ENCODE measurements at regions not wholly inside any gene's neighbourhood (a gene's known extent, or its start where the extent isn't known, plus 50 kb on each side); places are given as distances from the start of the nearest gene placed in this dataset.

DNA sequence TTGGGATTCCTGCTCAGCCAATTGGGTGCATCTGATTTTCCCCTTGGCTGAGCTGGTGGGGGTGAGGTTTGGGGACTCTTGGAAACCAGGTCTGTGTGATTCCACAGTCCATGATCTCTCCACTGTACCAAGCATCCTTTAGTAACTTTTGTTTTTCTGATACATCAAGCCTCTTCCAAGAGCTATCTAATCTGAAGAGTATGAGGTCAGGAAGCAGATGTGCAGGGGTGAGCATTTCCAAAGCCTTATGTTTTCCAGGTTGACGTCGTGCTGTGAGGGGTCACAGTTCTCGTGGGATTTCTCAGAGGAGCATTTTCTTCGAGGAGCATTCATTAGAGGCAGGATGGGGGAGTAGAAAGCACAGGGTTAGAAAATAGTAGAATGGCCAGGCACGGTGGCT, 95.3 kb downstream of the KLF4 start:
- Histone ChIP-seq H4K20me1 (ENCODE audit: insufficient read depth, low read length) (no peaks in the 10 kb centered on the region), H3K4me3 (ENCODE audit: low read depth, low read length, poor library complexity, severe bottlenecking) (no peak overlapping the region), H2AFZ (ENCODE audit: low read length) (no peak overlapping the region), H3K27ac (ENCODE audit: low read depth, low read length, poor library complexity, severe bottlenecking) (no peak overlapping the region), H3K36me3 (ENCODE audit: insufficient read depth, low read length) (no peaks in the 10 kb centered on the region), H3K9me2 (ENCODE audit: insufficient read depth, low read length) (no peaks in the 10 kb centered on the region), H3K4me1 (ENCODE audit: insufficient read depth, low read length, poor library complexity, severe bottlenecking) (no peaks in the 10 kb centered on the region), H3K79me2 (ENCODE audit: insufficient read depth, low read depth, low read length) (no peaks in the 10 kb centered on the region), H3K9me3 (ENCODE audit: low read length) (no peaks in the 10 kb centered on the region), H3K4me2 (ENCODE audit: low read length) (no peak overlapping the region)
- DNase-seq (ENCODE audit: low spot score), result no peak
- intact Hi-C loops (cut with micrococcal nuclease; ENCODE audit: unreplicated experiment), result no loop called here
- no peak for TF ChIP-seq EZH2phosphoT487 (IDR thresholded peaks at IDR 0.05; ENCODE audit: borderline replicate concordance, low read depth, low read length)
- TF ChIP-seq, protein P1, sequence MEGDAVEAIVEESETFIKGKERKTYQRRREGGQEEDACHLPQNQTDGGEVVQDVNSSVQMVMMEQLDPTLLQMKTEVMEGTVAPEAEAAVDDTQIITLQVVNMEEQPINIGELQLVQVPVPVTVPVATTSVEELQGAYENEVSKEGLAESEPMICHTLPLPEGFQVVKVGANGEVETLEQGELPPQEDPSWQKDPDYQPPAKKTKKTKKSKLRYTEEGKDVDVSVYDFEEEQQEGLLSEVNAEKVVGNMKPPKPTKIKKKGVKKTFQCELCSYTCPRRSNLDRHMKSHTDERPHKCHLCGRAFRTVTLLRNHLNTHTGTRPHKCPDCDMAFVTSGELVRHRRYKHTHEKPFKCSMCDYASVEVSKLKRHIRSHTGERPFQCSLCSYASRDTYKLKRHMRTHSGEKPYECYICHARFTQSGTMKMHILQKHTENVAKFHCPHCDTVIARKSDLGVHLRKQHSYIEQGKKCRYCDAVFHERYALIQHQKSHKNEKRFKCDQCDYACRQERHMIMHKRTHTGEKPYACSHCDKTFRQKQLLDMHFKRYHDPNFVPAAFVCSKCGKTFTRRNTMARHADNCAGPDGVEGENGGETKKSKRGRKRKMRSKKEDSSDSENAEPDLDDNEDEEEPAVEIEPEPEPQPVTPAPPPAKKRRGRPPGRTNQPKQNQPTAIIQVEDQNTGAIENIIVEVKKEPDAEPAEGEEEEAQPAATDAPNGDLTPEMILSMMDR (conservative IDR thresholded peaks at IDR 0.05; ENCODE audit: low read length), result no peak
- ChIA-PET POLR2A (no interaction called here), CTCF (ENCODE audit: unreplicated experiment) (no interaction called here)
- BruUV-seq (replicated peaks), result no TSS peak

DNA sequence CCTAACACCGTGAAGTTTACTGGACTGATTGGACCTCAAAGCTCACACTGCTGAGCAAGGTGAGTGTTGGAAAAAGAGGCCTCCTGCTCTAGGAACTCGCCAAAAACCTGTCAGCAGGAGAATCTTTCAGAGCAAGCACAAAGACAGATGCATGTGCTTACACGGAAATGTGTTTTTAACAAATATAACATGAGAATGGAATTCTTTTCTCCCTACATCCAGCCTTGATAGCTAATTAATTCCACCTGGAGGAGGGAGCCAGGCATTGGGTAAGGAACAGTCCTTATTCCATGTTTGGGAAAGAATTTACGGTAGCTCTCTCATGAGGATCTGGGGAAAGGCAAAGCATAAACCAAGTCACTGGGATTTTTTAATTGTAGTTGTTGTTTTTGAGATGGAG, 98.8 kb downstream of the KLF4 start:
- intact Hi-C loops (cut with micrococcal nuclease; ENCODE audit: unreplicated experiment), result no loop called here

DNA sequence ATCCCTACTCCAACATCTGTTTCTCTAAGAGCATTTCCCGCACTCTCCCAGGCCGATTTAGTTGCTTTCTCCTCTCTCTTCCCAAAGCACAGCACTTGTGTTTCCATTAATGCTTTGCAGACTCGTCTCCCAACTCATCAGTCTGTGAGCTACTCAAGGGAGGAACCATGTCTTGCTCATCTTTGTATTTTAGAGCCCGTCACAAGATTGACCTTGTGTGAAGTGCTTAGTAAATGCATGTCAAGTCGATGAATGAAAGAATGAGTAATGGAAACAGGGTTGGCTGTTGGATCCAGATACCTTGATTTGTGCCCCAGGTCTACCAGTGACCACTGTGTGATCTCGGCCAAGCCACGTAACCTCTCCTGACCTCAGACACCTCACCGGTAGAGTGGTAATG, 99.3 kb downstream of the KLF4 start:
- H3K27ac ChIP-seq (ENCODE audit: low read depth, low read length, poor library complexity, severe bottlenecking), result no peak overlapping the region
- CTCF ChIA-PET (ENCODE audit: unreplicated experiment), result no interaction called here
- no peaks in the 10 kb centered on the region for H4K20me1 ChIP-seq (ENCODE audit: insufficient read depth, low read length)
- BruUV-seq (replicated peaks), result no TSS peak
- intact Hi-C loops (cut with micrococcal nuclease; ENCODE audit: unreplicated experiment), result no loop called here
- DNase-seq (ENCODE audit: low spot score), result no peak
- no peaks in the 10 kb centered on the region for H3K79me2 ChIP-seq (ENCODE audit: insufficient read depth, low read depth, low read length)
- H3K4me1 ChIP-seq (ENCODE audit: insufficient read depth, low read length, poor library complexity, severe bottlenecking), result no peaks in the 10 kb centered on the region
- H3K36me3 ChIP-seq (ENCODE audit: insufficient read depth, low read length), result no peaks in the 10 kb centered on the region
- no peaks in the 10 kb centered on the region for H3K9me2 ChIP-seq (ENCODE audit: insufficient read depth, low read length)
- H3K4me2 ChIP-seq (ENCODE audit: low read length), result no peak overlapping the region
- H3K4me3 ChIP-seq (ENCODE audit: low read depth, low read length, poor library complexity, severe bottlenecking), result no peak overlapping the region
- no peak overlapping the region for H2AFZ ChIP-seq (ENCODE audit: low read length)
- H3K9me3 ChIP-seq (ENCODE audit: low read length), result no peaks in the 10 kb centered on the region
- TF ChIP-seq, protein P1 (conservative IDR thresholded peaks at IDR 0.05; ENCODE audit: low read length), result no peak
- TF ChIP-seq EZH2phosphoT487 (IDR thresholded peaks at IDR 0.05; ENCODE audit: borderline replicate concordance, low read depth, low read length), result no peak
- POLR2A ChIA-PET, result no interaction called here

More for the DNA sequence above, 98.8 kb downstream of the KLF4 start:
- H3K9me3 ChIP-seq (ENCODE audit: low read length), result no peaks in the 10 kb centered on the region
- no peak overlapping the region for H3K4me2 ChIP-seq (ENCODE audit: low read length)
- no peaks in the 10 kb centered on the region for H3K9me2 ChIP-seq (ENCODE audit: insufficient read depth, low read length)
- no peaks in the 10 kb centered on the region for H3K79me2 ChIP-seq (ENCODE audit: insufficient read depth, low read depth, low read length)
- H3K4me1 ChIP-seq (ENCODE audit: insufficient read depth, low read length, poor library complexity, severe bottlenecking), result no peaks in the 10 kb centered on the region
- ChIA-PET POLR2A (no interaction called here), CTCF (ENCODE audit: unreplicated experiment) (no interaction called here)
- no TSS peak for BruUV-seq (replicated peaks)
- H3K36me3 ChIP-seq (ENCODE audit: insufficient read depth, low read length), result no peaks in the 10 kb centered on the region
- TF ChIP-seq, protein P1 (conservative IDR thresholded peaks at IDR 0.05; ENCODE audit: low read length), result no peak
- TF ChIP-seq EZH2phosphoT487 (IDR thresholded peaks at IDR 0.05; ENCODE audit: borderline replicate concordance, low read depth, low read length), result no peak
- H3K27ac ChIP-seq (ENCODE audit: low read depth, low read length, poor library complexity, severe bottlenecking), result no peak overlapping the region
- DNase-seq (ENCODE audit: low spot score), result no peak
- H3K4me3 ChIP-seq (ENCODE audit: low read depth, low read length, poor library complexity, severe bottlenecking), result no peak overlapping the region
- H4K20me1 ChIP-seq (ENCODE audit: insufficient read depth, low read length), result no peaks in the 10 kb centered on the region
- no peak overlapping the region for H2AFZ ChIP-seq (ENCODE audit: low read length)

Measured in OCI-LY7 (cell line).